ENCODE measurements at regions not wholly inside any gene's neighbourhood (a gene's known extent, or its start where the extent isn't known, plus 50 kb on each side); places are given as distances from the start of the nearest gene placed in this dataset.

- no peak for DNase-seq (ENCODE audit: low read depth, low spot score)
- Histone ChIP-seq H3K9ac (replicated peaks; ENCODE audit: extremely low read depth, insufficient read depth, low read length) (no peak overlapping the region), H3K9me1 (replicated peaks; ENCODE audit: control insufficient read depth, extremely low read depth, insufficient read depth, low read length) (no peaks in the 10 kb centered on the region), H3K36me3 (ENCODE audit: control insufficient read depth in 2 of 2, extremely low read depth in 1 of 2, insufficient read depth in 2 of 2, low read length in 2 of 2) (no peaks in the 10 kb centered on the region), H3K27me3 (ENCODE audit: control insufficient read depth in 2 of 2, insufficient read depth in 2 of 2, low read length in 2 of 2) (no peaks in the 10 kb centered on the region), H3K27ac (ENCODE audit: insufficient read depth, low read depth, low read length) (no peak overlapping the region), H3K79me2 (ENCODE audit: control insufficient read depth, insufficient read depth, low read length) (no peaks in the 10 kb centered on the region), H3K4me3 (replicated peaks in 1 of 3; ENCODE audit: insufficient read depth in 1 of 3, low read depth in 1 of 3, low read length in 3 of 3) (no peak overlapping the region), H4K20me1 (replicated peaks; ENCODE audit: control insufficient read depth, extremely low read depth, insufficient read depth, low read length) (no peaks in the 10 kb centered on the region), H3K4me1 (ENCODE audit: control insufficient read depth, extremely low read depth, insufficient read depth, low read length) (no peaks in the 10 kb centered on the region), H3K9me3 (replicated peaks; ENCODE audit: control insufficient read depth, insufficient read depth, low read length) (no peaks in the 10 kb centered on the region), H2AFZ (ENCODE audit: low read depth, low read length) (no peak overlapping the region), H3K4me2 (ENCODE audit: insufficient read depth, low read length) (no peak overlapping the region)
- FAIRE-seq, result no peak
- no peak for TF ChIP-seq POLR2A (IDR thresholded peaks at IDR 0.05; ENCODE audit: low read depth, low read length)
- TF ChIP-seq JUN (IDR thresholded peaks at IDR 0.05; ENCODE audit: borderline replicate concordance, insufficient read depth, insufficient read length, low read depth), result no peak
- no peak for TF ChIP-seq GATA2 (IDR thresholded peaks at IDR 0.05; ENCODE audit: insufficient read depth, insufficient read length, low read depth, low read length)
- TF ChIP-seq POLR2AphosphoS5 (IDR thresholded peaks at IDR 0.05; ENCODE audit: insufficient read depth, low read depth, low read length), result no peak
- no peak for TF ChIP-seq MYC (IDR thresholded peaks at IDR 0.05; ENCODE audit: low read depth, low read length)
- no peak for TF ChIP-seq CTCF (IDR thresholded peaks at IDR 0.05; ENCODE audit: extremely low read depth in 1 of 2, insufficient read depth in 1 of 2, low read depth in 1 of 2, low read length in 2 of 2)
- no peak for TF ChIP-seq MAX (IDR thresholded peaks at IDR 0.05; ENCODE audit: insufficient read depth, insufficient read length)
- no peak for TF ChIP-seq FOS (IDR thresholded peaks at IDR 0.05; ENCODE audit: borderline replicate concordance, insufficient read depth, low read length)
- no peak for TF ChIP-seq EZH2 (IDR thresholded peaks at IDR 0.05; ENCODE audit: borderline replicate concordance, low read depth, low read length, severe bottlenecking)
- CTCF ChIA-PET, result interaction anchor here (0.6 kb wide), 1 partner anchor 487 kb away, joined by 3 read pairs; no protein-coding TSS in a partner anchor
- intact Hi-C loops (cut with micrococcal nuclease) (no loop called here), dilution Hi-C loops (cut with MboI; ENCODE audit: extremely low pct_ligation_motif_present, low sequenced_read_pairs) (no loop called here)
- POLR2A ChIA-PET, result no interaction called here
- no TSS peak for BruUV-seq (replicated peaks)
These were observed 222.9 kb upstream of the ZNF462 start for GRCh38 chr9:106639873-106640568.
